SU-DHL-6 (cell line): ENCODE measurements at regions not wholly inside any gene's neighbourhood (a gene's known extent, or its start where the extent isn't known, plus 50 kb on each side); places are given as distances from the start of the nearest gene placed in this dataset.

Experiments used
- EZH2phosphoT487 ChIP-seq: fragments of 200-600 bp; sonication (generic), shearing (Covaris generic); conservative IDR thresholded peaks from 2 replicates; pipeline ENCODE4 v1.6.1; 2018; ENCODE audit warnings: mild to moderate bottlenecking, antibody characterized with exemption, low read length, moderate library complexity, mixed read lengths
- TF ChIP-seq, protein P1 (sequence below): fragments of 200-600 bp; sonication (generic); IDR thresholded peaks from one replicate; pipeline ENCODE4 v1.5.1; 2017; ENCODE audit warnings: antibody characterized with exemption, mild to moderate bottlenecking, low read length, moderate library complexity; ENCODE audit not compliant: insufficient read depth, poor library complexity, severe bottlenecking

DNA sequence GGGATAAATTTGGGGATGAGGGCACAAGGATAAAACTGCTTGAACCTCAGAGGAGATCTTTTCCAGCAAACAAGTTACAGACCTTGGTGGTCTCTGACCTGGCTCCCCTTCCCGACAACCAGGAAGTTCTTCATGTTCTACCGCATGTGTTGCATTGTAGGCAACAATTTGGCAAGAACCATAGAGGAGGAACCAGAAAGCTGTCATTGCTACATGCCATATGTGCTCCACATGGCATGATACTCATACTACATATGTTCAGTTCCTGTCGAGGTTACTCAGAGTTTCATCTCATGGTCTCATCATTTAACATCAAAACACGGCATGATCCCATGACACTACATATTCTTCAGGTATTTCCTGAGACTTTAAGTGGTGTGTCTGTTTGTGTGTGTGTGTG lies 235.9 kb downstream of the OR13H1 start:
- TF ChIP-seq, protein P1, sequence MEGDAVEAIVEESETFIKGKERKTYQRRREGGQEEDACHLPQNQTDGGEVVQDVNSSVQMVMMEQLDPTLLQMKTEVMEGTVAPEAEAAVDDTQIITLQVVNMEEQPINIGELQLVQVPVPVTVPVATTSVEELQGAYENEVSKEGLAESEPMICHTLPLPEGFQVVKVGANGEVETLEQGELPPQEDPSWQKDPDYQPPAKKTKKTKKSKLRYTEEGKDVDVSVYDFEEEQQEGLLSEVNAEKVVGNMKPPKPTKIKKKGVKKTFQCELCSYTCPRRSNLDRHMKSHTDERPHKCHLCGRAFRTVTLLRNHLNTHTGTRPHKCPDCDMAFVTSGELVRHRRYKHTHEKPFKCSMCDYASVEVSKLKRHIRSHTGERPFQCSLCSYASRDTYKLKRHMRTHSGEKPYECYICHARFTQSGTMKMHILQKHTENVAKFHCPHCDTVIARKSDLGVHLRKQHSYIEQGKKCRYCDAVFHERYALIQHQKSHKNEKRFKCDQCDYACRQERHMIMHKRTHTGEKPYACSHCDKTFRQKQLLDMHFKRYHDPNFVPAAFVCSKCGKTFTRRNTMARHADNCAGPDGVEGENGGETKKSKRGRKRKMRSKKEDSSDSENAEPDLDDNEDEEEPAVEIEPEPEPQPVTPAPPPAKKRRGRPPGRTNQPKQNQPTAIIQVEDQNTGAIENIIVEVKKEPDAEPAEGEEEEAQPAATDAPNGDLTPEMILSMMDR: no peak
- no peak for TF ChIP-seq EZH2phosphoT487
